ENCODE measurements at regions not wholly inside any gene's neighbourhood (a gene's known extent, or its start where the extent isn't known, plus 50 kb on each side); places are given as distances from the start of the nearest gene placed in this dataset.

DNA sequence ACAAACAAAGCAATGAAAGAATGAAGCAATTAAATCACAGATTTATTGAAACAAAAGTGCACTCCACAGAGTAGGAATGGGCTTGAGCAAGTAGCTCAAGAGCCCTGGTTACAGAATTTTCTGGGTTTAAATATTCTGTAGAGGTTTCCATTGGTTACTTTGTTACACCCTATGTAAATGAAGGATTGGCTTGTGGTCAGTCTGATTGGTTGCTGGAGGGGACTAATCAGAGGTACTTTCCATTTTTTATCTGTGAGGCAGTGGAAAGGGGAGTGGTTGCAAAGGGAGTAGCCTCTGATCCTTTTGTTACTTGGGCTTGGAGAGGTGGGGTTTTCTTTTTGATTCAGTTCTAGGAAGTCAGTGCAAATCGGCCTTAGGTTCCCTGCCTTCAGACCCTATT lies 253.3 kb downstream of the ARL6IP6 start:
- TF ChIP-seq POLR2A (IDR thresholded peaks at IDR 0.05) = no peak
- TF ChIP-seq, protein P1, sequence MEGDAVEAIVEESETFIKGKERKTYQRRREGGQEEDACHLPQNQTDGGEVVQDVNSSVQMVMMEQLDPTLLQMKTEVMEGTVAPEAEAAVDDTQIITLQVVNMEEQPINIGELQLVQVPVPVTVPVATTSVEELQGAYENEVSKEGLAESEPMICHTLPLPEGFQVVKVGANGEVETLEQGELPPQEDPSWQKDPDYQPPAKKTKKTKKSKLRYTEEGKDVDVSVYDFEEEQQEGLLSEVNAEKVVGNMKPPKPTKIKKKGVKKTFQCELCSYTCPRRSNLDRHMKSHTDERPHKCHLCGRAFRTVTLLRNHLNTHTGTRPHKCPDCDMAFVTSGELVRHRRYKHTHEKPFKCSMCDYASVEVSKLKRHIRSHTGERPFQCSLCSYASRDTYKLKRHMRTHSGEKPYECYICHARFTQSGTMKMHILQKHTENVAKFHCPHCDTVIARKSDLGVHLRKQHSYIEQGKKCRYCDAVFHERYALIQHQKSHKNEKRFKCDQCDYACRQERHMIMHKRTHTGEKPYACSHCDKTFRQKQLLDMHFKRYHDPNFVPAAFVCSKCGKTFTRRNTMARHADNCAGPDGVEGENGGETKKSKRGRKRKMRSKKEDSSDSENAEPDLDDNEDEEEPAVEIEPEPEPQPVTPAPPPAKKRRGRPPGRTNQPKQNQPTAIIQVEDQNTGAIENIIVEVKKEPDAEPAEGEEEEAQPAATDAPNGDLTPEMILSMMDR (IDR thresholded peaks at IDR 0.05) = no peak
